ENCODE measurements at regions not wholly inside any gene's neighbourhood (a gene's known extent, or its start where the extent isn't known, plus 50 kb on each side); places are given as distances from the start of the nearest gene placed in this dataset.
"Not testable (repeated sequence)": the region's sequence is repeated elsewhere in the genome, so short reads cannot be mapped to it uniquely, and the experiment has no call there.

- H3K36me3 ChIP-seq: no peaks in the 10 kb centered on the region
- H3K9me3 ChIP-seq (replicated peaks in 1 of 11): peaks cover 32 to 70% (median 52%) of the 10 kb centered on the region in 11 experiments
- H3K27me3 ChIP-seq: no peaks in the 10 kb centered on the region
- TF ChIP-seq Cebpa-rat (IDR thresholded peaks at IDR 0.05): no peak
- no peak overlapping the region; a peak in 1 of 22 replicates for H3K27ac ChIP-seq
- H4K20me1 ChIP-seq: no peaks in the 10 kb centered on the region
- no peak overlapping the region for H3K9ac ChIP-seq
- peak overlapping the region in 10 of 11 experiments; percentile 11 to 56 (median 42); a peak in 11 of 22 replicates for H3K4me2 ChIP-seq
- peaks cover 14 to 33% (median 19%) of the 10 kb centered on the region in 10 experiments for H3K4me1 ChIP-seq
- H3K4me3 ChIP-seq: no peak overlapping the region
Measured at GRCh38 chr7:69283421-69283820, 314.9 kb upstream of the AUTS2 start.

DNA sequence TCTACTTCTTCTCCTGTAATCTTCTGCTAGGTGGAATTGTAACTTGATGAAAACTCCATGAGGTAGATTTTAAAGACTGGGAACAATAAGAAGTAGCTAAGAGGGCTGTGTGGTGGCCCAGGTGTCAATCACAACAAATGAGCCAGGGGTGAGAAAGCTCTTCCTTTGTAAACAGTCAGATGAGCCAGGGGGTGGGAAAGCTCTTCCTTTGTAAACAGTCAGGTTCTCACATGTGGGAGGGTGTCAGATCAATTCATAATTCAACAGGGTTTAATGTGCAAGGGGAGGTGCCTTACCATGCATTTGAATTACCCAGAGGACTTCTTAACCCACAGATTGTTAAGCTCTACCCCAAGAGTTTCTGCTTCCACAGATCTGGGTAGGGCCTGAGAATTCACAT is 312.4 kb upstream of the AUTS2 start:
- Histone ChIP-seq H3K9me3 (replicated peaks in 1 of 11) (peaks cover 32 to 64% (median 47%) of the 10 kb centered on the region in 11 experiments), H3K27ac (no peak overlapping the region), H4K20me1 (no peaks in the 10 kb centered on the region), H3K4me1 (peaks cover 14 to 30% (median 20%) of the 10 kb centered on the region in 10 experiments), H3K4me3 (no peak overlapping the region), H3K9ac (no peak overlapping the region), H3K27me3 (no peaks in the 10 kb centered on the region), H3K36me3 (no peaks in the 10 kb centered on the region), H3K4me2 (no peak overlapping the region)
- no peak for TF ChIP-seq Cebpa-rat (IDR thresholded peaks at IDR 0.05)

DNA sequence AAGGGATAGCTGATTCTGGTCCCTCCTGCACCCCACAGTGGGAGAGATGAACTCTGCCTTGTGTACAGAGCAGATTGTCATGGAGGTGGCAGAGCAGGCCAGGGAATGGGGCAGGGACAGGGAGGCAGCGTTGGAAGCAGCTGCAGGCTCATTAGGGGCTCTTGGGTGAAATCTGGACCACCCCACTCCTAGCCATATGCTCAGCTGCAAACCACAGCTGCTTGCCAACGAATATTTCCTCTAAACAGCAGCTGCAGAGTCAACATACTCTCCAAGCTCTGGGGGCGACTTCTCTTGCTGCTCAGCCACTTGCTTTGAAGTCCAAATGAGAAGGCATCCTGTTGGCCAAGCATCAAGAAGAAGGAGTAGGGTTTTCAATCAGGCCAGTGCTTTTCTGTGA is 302.3 kb upstream of the AUTS2 start:
- no peak for TF ChIP-seq Cebpa-rat (IDR thresholded peaks at IDR 0.05)
- Histone ChIP-seq H3K27ac (no peak overlapping the region), H3K4me2 (peak overlapping the region in 8 of 11 experiments; percentile 1 to 50 (median 39); a peak in 13 of 22 replicates), H3K36me3 (no peaks in the 10 kb centered on the region), H3K27me3 (no peaks in the 10 kb centered on the region), H3K4me3 (no peak overlapping the region), H3K9ac (no peak overlapping the region), H4K20me1 (no peaks in the 10 kb centered on the region), H3K4me1 (peaks cover 0 to 21% (median 9%) of the 10 kb centered on the region in 10 experiments; a peak in 13 of 20 replicates), H3K9me3 (replicated peaks in 1 of 11) (peaks cover 0 to 12% (median 0%) of the 10 kb centered on the region in 11 experiments; a peak in 4 of 22 replicates)

DNA sequence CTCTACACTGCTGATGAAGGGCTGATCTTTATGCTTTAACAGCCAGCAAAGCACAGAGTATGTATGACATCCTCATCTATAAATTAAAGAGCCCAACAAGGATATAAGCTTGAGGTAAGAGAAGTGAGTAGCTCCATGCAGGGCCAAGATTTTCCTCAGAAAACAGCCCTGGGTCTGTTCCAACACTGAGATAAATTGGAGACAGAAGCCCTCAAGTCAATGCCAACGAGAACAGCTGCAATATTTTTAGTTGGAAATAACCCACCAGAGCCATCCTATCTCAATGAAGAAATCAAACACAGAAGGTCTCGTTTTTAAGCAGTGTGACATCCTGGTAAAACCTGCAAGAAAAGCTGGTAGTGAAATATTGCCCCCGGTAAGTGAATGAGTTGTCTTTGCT is 297.0 kb upstream of the AUTS2 start:
- Histone ChIP-seq H3K4me1 (peaks cover 0 to 5% (median 2%) of the 10 kb centered on the region in 10 experiments; a peak in 11 of 20 replicates), H3K9me3 (replicated peaks in 1 of 11) (peaks cover 9 to 27% (median 17%) of the 10 kb centered on the region in 11 experiments; a peak in 21 of 22 replicates), H4K20me1 (no peaks in the 10 kb centered on the region), H3K4me2 (no peak overlapping the region), H3K9ac (no peak overlapping the region), H3K4me3 (no peak overlapping the region), H3K27ac (no peak overlapping the region), H3K36me3 (no peaks in the 10 kb centered on the region), H3K27me3 (no peaks in the 10 kb centered on the region)
- TF ChIP-seq Cebpa-rat (IDR thresholded peaks at IDR 0.05): no peak

DNA sequence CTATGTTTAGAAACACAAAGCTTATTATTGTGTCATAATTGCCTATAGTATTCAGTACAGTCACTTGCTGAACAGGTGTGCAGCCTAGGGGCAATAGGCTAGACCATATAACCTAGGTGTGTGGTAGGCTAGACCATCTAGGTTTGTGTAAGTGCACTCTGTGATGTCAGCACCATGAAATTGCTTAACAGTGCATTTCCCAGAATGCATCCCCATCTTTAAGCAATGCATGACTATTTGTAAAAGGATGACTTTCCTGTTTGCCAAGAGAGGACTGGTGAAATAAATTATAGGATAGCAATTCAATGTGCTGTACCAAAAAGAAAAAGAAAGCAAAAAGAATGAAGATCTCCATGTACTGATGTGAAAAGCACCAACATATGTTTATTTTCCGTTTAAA is 288.7 kb upstream of the AUTS2 start:
- H3K4me3 ChIP-seq: no peak overlapping the region
- H3K4me1 ChIP-seq: peaks cover 0 to 5% (median 0%) of the 10 kb centered on the region in 10 experiments; a peak in 1 of 20 replicates
- no peaks in the 10 kb centered on the region for H3K27me3 ChIP-seq
- peaks cover 11 to 26% (median 18%) of the 10 kb centered on the region in 11 experiments; a peak in 21 of 22 replicates for H3K9me3 ChIP-seq (replicated peaks in 1 of 11)
- H3K27ac ChIP-seq: no peak overlapping the region
- no peaks in the 10 kb centered on the region for H3K36me3 ChIP-seq
- H3K9ac ChIP-seq: no peak overlapping the region
- H4K20me1 ChIP-seq: no peaks in the 10 kb centered on the region
- H3K4me2 ChIP-seq: no peak overlapping the region
- TF ChIP-seq Cebpa-rat (IDR thresholded peaks at IDR 0.05): no peak

GRCh38 chr7:69311489-69311888 is 286.8 kb upstream of the AUTS2 start:
- Histone ChIP-seq H3K4me1 (peaks cover 0 to 5% (median 0%) of the 10 kb centered on the region in 10 experiments; a peak in 1 of 20 replicates), H3K4me2 (no peak overlapping the region), H4K20me1 (no peaks in the 10 kb centered on the region), H3K4me3 (no peak overlapping the region), H3K9ac (no peak overlapping the region), H3K27ac (no peak overlapping the region), H3K27me3 (no peaks in the 10 kb centered on the region), H3K9me3 (replicated peaks in 1 of 11) (peaks cover 4 to 24% (median 15%) of the 10 kb centered on the region in 11 experiments; a peak in 14 of 22 replicates), H3K36me3 (no peaks in the 10 kb centered on the region)
- no peak for TF ChIP-seq Cebpa-rat (IDR thresholded peaks at IDR 0.05)

DNA sequence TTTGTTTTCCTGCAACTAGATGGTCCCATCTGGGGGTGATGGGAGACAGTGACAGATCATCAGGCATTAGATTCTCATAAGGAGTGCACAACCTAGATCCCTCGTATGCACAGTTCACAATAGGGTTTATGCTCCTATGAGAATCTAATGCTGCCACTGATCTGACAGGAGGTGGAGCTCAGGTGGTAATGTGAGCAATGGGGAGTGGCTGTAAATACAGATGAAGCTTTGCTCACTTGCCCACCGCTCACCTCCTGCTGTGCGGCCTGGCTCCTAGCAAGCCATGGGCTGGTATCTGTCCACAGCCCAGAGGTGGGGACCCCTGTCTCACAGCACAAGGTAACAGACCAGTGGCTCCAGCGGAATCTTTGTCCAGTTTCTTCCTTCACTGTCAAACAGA is 284.4 kb upstream of the AUTS2 start:
- not testable (repeated sequence) for H3K4me3 ChIP-seq, H3K4me1 ChIP-seq, H3K36me3 ChIP-seq, H3K4me2 ChIP-seq, H3K27me3 ChIP-seq, H3K9ac ChIP-seq, H4K20me1 ChIP-seq, H3K27ac ChIP-seq
- H3K9me3 ChIP-seq (replicated peaks in 1 of 11): peaks cover 4 to 29% (median 16%) of the 10 kb centered on the region in 11 experiments; a peak in 14 of 22 replicates

GRCh38 chr7:69318794-69319193 is 279.5 kb upstream of the AUTS2 start:
- no peak for TF ChIP-seq Cebpa-rat (IDR thresholded peaks at IDR 0.05)
- peaks cover 4 to 39% (median 15%) of the 10 kb centered on the region in 11 experiments; a peak in 14 of 22 replicates for H3K9me3 ChIP-seq (replicated peaks in 1 of 11)
- H3K9ac ChIP-seq: no peak overlapping the region
- H3K4me1 ChIP-seq: no peaks in the 10 kb centered on the region
- no peak overlapping the region for H3K4me3 ChIP-seq
- H3K36me3 ChIP-seq: no peaks in the 10 kb centered on the region
- H3K27me3 ChIP-seq: no peaks in the 10 kb centered on the region
- H4K20me1 ChIP-seq: no peaks in the 10 kb centered on the region
- no peak overlapping the region for H3K4me2 ChIP-seq
- H3K27ac ChIP-seq: no peak overlapping the region

DNA sequence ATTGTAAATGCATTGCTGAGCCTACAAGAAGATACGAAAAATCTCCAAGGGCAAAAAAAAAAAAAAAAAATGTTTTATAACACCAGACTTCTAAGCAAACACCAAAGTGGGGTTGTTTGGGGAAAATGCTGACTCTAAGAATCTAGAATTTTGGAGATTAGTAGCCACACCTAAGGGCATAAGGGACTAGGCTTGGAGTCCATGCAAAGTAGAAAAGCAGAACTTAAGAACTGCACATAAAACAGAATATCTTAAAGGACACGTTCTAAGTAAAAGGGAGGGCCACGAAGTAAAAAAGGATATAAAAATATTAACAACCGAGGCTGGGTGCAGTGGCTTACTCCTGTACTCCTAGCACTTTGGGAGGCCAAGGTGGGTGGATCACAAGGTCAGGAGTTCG is 269.8 kb upstream of the AUTS2 start:
- Histone ChIP-seq H3K4me3 (no peak overlapping the region), H3K4me2 (no peak overlapping the region; a peak in 1 of 22 replicates), H3K9ac (no peak overlapping the region), H3K27me3 (no peaks in the 10 kb centered on the region), H3K9me3 (replicated peaks in 1 of 11) (peaks cover 0 to 15% (median 10%) of the 10 kb centered on the region in 11 experiments; a peak in 8 of 22 replicates), H3K27ac (no peak overlapping the region), H3K4me1 (peaks cover 0 to 22% (median 7%) of the 10 kb centered on the region in 10 experiments; a peak in 8 of 20 replicates), H4K20me1 (no peaks in the 10 kb centered on the region), H3K36me3 (no peaks in the 10 kb centered on the region)
- TF ChIP-seq Cebpa-rat (IDR thresholded peaks at IDR 0.05): no peak

DNA sequence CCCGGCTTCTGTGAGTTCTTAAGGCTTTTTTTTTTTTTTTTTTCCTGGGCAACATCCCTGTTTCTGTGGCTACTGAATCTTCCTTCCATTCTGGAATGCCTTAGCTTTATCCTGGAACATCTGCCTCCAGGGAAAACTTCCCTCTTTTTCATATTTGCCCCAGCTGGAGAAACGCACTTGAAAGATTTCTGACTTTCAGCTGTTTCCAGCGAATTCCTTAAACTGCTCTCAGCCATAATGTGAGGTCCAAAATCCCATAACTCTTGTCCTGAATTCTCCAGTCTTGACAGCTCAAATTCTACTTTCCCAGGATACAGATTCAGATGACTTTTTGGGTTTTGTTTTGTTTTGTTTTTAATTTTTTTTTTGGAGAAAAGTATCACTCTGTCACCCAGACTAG is 263.6 kb upstream of the AUTS2 start:
- Histone ChIP-seq H3K9ac (no peak overlapping the region), H3K36me3 (no peaks in the 10 kb centered on the region), H3K27ac (no peak overlapping the region), H3K4me1 (no peaks in the 10 kb centered on the region; a peak in 1 of 20 replicates), H3K4me3 (no peak overlapping the region), H4K20me1 (no peaks in the 10 kb centered on the region), H3K4me2 (no peak overlapping the region), H3K9me3 (replicated peaks in 1 of 11) (peaks cover 0 to 18% (median 11%) of the 10 kb centered on the region in 11 experiments; a peak in 10 of 22 replicates), H3K27me3 (no peaks in the 10 kb centered on the region)
- TF ChIP-seq Cebpa-rat (IDR thresholded peaks at IDR 0.05): no peak

Data from BLaER1 treated with 17β-estradiol and CSF1 and Interleukin-3, amounts not matched to agents 10 nM and 100 nM (cell line).